MM.1S (cell line): ENCODE measurements at regions not wholly inside any gene's neighbourhood (a gene's known extent, or its start where the extent isn't known, plus 50 kb on each side); places are given as distances from the start of the nearest gene placed in this dataset.

ENCODE experiments used
- DNase-seq: peaks from one replicate; pipeline ENCODE4 v3.0.0-alpha.2; 2015
- H2AFZ ChIP-seq: fragments of 300-600 bp; sonication (generic); 2 replicates; pipeline ENCODE4 v1.6.0; 2016; ENCODE audit warnings: antibody characterized with exemption, low read length
- H3F3A ChIP-seq: fragments of 300-600 bp; sonication (generic); 2 replicates; pipeline ENCODE4 v1.6.1; 2016; ENCODE audit warnings: mild to moderate bottlenecking, antibody characterized with exemption, low read length, moderate library complexity, mixed read lengths; ENCODE audit not compliant: insufficient read depth
- H3K27ac ChIP-seq: fragments of 300-600 bp; sonication (generic); 2 replicates; pipeline ENCODE4 v1.5.1; 2016; ENCODE audit warnings: mild to moderate bottlenecking, low read length
- H3K27me3 ChIP-seq: fragments of 300-600 bp; sonication (generic); replicated peaks from 2 replicates; pipeline ENCODE4 v1.6.0; 2016; ENCODE audit warnings: low read length; ENCODE audit not compliant: insufficient read depth
- H3K36me3 ChIP-seq: fragments of 300-600 bp; sonication (generic); replicated peaks from 2 replicates; pipeline ENCODE4 v1.6.1; 2016; ENCODE audit warnings: mild to moderate bottlenecking, low read length, mixed read lengths; ENCODE audit not compliant: insufficient read depth
- H3K4me1 ChIP-seq: fragments of 300-600 bp; sonication (generic); 2 replicates; pipeline ENCODE4 v1.6.1; 2016; ENCODE audit warnings: low read length, mixed read lengths
- H3K4me2 ChIP-seq: fragments of 300-600 bp; sonication (generic); 2 replicates; pipeline ENCODE4 v1.6.0; 2016; ENCODE audit warnings: low read depth, low read length
- H3K4me3 ChIP-seq: fragments of 300-600 bp; sonication (generic); 2 replicates; pipeline ENCODE4 v1.5.1; 2016; ENCODE audit warnings: low read length, mixed read lengths
- H3K79me2 ChIP-seq: fragments of 300-600 bp; sonication (generic); 2 replicates; pipeline ENCODE4 v1.6.1; 2016; ENCODE audit warnings: mixed run types, low read length, mixed read lengths
- H3K9ac ChIP-seq: fragments of 300-600 bp; sonication (generic); 2 replicates; pipeline ENCODE4 v1.6.1; 2016; ENCODE audit warnings: low read length, mixed read lengths
- H3K9me2 ChIP-seq: fragments of 300-600 bp; sonication (generic); replicated peaks from 2 replicates; pipeline ENCODE4 v1.6.1; 2016; ENCODE audit warnings: mild to moderate bottlenecking, low read length, mixed read lengths; ENCODE audit not compliant: insufficient read depth
- H3K9me3 ChIP-seq: fragments of 300-600 bp; sonication (generic); replicated peaks from 2 replicates; pipeline ENCODE4 v1.6.1; 2016; ENCODE audit warnings: mild to moderate bottlenecking, low read length, mixed read lengths; ENCODE audit not compliant: insufficient read depth
- H4K20me1 ChIP-seq: fragments of 300-600 bp; sonication (generic); 2 replicates; pipeline ENCODE4 v1.6.1; 2016; ENCODE audit warnings: mild to moderate bottlenecking, low read length, moderate library complexity, mixed read lengths; ENCODE audit not compliant: insufficient read depth
- EZH2 ChIP-seq: fragments of 300-600 bp; sonication (generic); optimal IDR thresholded peaks from 2 replicates; pipeline ENCODE3; 2017; ENCODE audit warnings: low read depth, mild to moderate bottlenecking, antibody characterized with exemption, low read length, mixed read lengths
- EZH2phosphoT487 ChIP-seq: fragments of 300-600 bp; sonication (generic); IDR thresholded peaks from 2 replicates; pipeline ENCODE4 v1.6.1; 2018; ENCODE audit warnings: antibody characterized with exemption, low read length
- TF ChIP-seq, protein P1 (sequence below): fragments of 300-600 bp; sonication (generic); IDR thresholded peaks from 2 replicates; pipeline ENCODE4 v1.5.1; 2016; ENCODE audit warnings: antibody characterized with exemption, low read length, mixed read lengths

DNA sequence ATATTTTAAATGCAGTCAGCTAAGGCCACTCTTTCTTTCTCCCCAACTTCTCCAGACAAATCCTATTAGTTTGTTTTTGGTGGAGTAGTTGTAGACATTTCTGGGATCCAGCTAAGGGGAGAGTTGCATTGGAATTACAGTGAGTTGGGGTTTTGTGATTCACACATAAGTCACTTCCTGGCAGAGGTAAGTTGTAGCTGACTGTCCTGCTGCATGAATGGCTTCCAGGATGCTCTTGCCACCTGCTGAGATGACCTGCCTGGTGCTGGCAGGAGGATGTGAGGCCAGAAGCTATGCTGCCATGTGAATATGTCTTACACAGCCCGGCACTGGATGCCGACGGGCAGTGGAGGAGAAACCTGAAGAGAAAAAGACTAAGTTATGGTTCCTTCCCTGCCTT, 243.7 kb downstream of the TDRD15 start:
- TF ChIP-seq, protein P1, sequence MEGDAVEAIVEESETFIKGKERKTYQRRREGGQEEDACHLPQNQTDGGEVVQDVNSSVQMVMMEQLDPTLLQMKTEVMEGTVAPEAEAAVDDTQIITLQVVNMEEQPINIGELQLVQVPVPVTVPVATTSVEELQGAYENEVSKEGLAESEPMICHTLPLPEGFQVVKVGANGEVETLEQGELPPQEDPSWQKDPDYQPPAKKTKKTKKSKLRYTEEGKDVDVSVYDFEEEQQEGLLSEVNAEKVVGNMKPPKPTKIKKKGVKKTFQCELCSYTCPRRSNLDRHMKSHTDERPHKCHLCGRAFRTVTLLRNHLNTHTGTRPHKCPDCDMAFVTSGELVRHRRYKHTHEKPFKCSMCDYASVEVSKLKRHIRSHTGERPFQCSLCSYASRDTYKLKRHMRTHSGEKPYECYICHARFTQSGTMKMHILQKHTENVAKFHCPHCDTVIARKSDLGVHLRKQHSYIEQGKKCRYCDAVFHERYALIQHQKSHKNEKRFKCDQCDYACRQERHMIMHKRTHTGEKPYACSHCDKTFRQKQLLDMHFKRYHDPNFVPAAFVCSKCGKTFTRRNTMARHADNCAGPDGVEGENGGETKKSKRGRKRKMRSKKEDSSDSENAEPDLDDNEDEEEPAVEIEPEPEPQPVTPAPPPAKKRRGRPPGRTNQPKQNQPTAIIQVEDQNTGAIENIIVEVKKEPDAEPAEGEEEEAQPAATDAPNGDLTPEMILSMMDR: no peak
- DNase-seq: no peak
- H3K27me3 ChIP-seq: no peaks in the 10 kb centered on the region
- no peak overlapping the region for H3K9ac ChIP-seq
- H3K79me2 ChIP-seq: no peaks in the 10 kb centered on the region
- H3F3A ChIP-seq: no peaks in the 10 kb centered on the region
- H3K27ac ChIP-seq: no peak overlapping the region
- no peak overlapping the region for H3K4me3 ChIP-seq
- no peaks in the 10 kb centered on the region for H4K20me1 ChIP-seq
- no peaks in the 10 kb centered on the region for H3K9me2 ChIP-seq
- no peaks in the 10 kb centered on the region for H3K9me3 ChIP-seq
- no peaks in the 10 kb centered on the region for H3K4me1 ChIP-seq
- no peak overlapping the region for H2AFZ ChIP-seq
- no peaks in the 10 kb centered on the region for H3K36me3 ChIP-seq
- no peak overlapping the region for H3K4me2 ChIP-seq

GRCh38 chr2:21369787-21370186, 246.0 kb downstream of the TDRD15 start:
- Histone ChIP-seq H3K36me3 (no peaks in the 10 kb centered on the region), H3K4me2 (no peak overlapping the region), H4K20me1 (no peaks in the 10 kb centered on the region), H3K9ac (no peak overlapping the region), H3K9me3 (no peaks in the 10 kb centered on the region), H3K27ac (no peak overlapping the region), H3F3A (no peaks in the 10 kb centered on the region), H2AFZ (no peak overlapping the region), H3K4me3 (no peak overlapping the region), H3K27me3 (no peaks in the 10 kb centered on the region), H3K4me1 (no peaks in the 10 kb centered on the region), H3K79me2 (no peaks in the 10 kb centered on the region), H3K9me2 (no peaks in the 10 kb centered on the region)
- TF ChIP-seq, protein P1: no peak
- TF ChIP-seq EZH2: no peak
- no peak for TF ChIP-seq EZH2phosphoT487
- DNase-seq: no peak

GRCh38 chr2:21371499-21372003, 247.8 kb downstream of the TDRD15 start:
- Histone ChIP-seq H3K27me3 (no peaks in the 10 kb centered on the region), H3K9me2 (no peaks in the 10 kb centered on the region), H2AFZ (no peak overlapping the region), H3K36me3 (no peaks in the 10 kb centered on the region), H3K27ac (no peak overlapping the region), H3K4me2 (no peak overlapping the region), H3K79me2 (no peaks in the 10 kb centered on the region), H3K4me3 (no peak overlapping the region), H3K9me3 (no peaks in the 10 kb centered on the region), H4K20me1 (no peaks in the 10 kb centered on the region), H3K4me1 (no peaks in the 10 kb centered on the region), H3K9ac (no peak overlapping the region), H3F3A (no peaks in the 10 kb centered on the region)
- TF ChIP-seq, protein P1: no peak
- TF ChIP-seq EZH2phosphoT487 (no peak), EZH2 (no peak)
- DNase-seq: no peak
